ENCODE measurements at regions not wholly inside any gene's neighbourhood (a gene's known extent, or its start where the extent isn't known, plus 50 kb on each side); places are given as distances from the start of the nearest gene placed in this dataset.

DNA sequence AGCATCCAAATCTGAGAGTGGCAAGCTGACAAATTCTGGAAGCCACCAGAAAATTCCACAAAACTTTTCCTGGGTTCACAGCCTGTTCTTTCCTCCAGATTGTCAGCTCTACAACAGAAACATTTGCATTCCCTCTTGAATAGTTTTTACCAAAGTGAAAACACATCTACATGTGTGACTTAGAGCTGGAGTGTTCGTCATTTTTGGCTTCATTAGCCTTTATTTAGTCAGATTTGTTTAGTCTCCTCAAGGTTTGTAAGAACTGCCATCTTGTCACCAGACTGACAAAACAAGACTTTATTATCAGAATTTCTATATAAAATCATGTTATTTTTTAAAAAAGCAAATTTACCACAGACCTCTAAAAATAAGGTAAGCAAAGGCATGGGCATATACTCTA, 347.3 kb downstream of the TRIM36 start:
- DNase-seq (ENCODE audit: extremely low read depth, insufficient read length), result no peak
- TF ChIP-seq, protein P1, sequence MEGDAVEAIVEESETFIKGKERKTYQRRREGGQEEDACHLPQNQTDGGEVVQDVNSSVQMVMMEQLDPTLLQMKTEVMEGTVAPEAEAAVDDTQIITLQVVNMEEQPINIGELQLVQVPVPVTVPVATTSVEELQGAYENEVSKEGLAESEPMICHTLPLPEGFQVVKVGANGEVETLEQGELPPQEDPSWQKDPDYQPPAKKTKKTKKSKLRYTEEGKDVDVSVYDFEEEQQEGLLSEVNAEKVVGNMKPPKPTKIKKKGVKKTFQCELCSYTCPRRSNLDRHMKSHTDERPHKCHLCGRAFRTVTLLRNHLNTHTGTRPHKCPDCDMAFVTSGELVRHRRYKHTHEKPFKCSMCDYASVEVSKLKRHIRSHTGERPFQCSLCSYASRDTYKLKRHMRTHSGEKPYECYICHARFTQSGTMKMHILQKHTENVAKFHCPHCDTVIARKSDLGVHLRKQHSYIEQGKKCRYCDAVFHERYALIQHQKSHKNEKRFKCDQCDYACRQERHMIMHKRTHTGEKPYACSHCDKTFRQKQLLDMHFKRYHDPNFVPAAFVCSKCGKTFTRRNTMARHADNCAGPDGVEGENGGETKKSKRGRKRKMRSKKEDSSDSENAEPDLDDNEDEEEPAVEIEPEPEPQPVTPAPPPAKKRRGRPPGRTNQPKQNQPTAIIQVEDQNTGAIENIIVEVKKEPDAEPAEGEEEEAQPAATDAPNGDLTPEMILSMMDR (IDR thresholded peaks at IDR 0.05; ENCODE audit: insufficient read depth, low read length, poor library complexity, severe bottlenecking), result no peak
- H3K4me3 ChIP-seq (replicated peaks; ENCODE audit: low read depth, low read length), result no peak overlapping the region

GRCh38 chr5:114790403-114790792, 379.3 kb downstream of the TRIM36 start:
- TF ChIP-seq, protein P1 (IDR thresholded peaks at IDR 0.05; ENCODE audit: insufficient read depth, low read length, poor library complexity, severe bottlenecking), result no peak
- no peaks in the 10 kb centered on the region for H3K27me3 ChIP-seq (replicated peaks; ENCODE audit: control insufficient read depth, insufficient read depth, low read length)
- H3K36me3 ChIP-seq (ENCODE audit: control insufficient read depth, insufficient read depth, low read length), result no peaks in the 10 kb centered on the region

More for the DNA sequence above, 347.3 kb downstream of the TRIM36 start:
- H3K36me3 ChIP-seq (ENCODE audit: control insufficient read depth, insufficient read depth, low read length), result no peaks in the 10 kb centered on the region
- no peaks in the 10 kb centered on the region for H3K27me3 ChIP-seq (replicated peaks; ENCODE audit: control insufficient read depth, insufficient read depth, low read length)

DNA sequence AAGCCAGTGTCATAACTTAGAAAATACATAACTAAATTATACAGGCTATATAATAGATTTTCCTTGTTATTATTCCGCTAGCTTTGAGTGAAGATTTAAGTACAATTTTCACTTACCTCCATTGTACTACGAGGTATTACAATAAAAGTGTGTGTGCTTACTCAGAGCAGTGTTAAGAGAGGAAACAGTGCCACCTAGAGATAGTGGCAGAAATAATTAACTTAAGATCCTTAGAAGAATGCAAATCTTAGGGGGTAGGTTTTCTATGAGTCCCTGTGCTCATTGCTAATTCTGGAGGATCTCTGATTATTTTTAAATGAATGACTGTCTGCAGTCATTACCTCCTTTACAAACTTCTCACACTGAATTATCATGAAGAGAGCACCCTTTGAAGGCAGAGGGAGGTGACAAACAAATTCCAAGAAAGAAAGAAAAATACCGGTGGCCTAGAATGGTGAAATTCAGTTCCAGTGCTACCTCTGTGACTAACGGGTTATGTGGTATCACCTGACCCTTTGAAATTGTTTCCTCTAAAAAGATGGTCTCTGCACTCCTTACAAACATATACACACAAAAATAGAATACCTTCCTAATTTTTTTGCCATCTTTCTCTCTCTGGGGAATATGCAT, 379.8 kb downstream of the TRIM36 start:
- Histone ChIP-seq H3K27me3 (replicated peaks; ENCODE audit: control insufficient read depth, insufficient read depth, low read length) (no peaks in the 10 kb centered on the region), H3K4me3 (replicated peaks; ENCODE audit: low read depth, low read length) (no peak overlapping the region), H3K36me3 (ENCODE audit: control insufficient read depth, insufficient read depth, low read length) (no peaks in the 10 kb centered on the region)
- no peak for DNase-seq (ENCODE audit: extremely low read depth, insufficient read length)
- TF ChIP-seq, protein P1 (IDR thresholded peaks at IDR 0.05; ENCODE audit: insufficient read depth, low read length, poor library complexity, severe bottlenecking), result peak; percentile 45

More at GRCh38 chr5:114790403-114790792, 379.3 kb downstream of the TRIM36 start:
- DNase-seq (ENCODE audit: extremely low read depth, insufficient read length), result no peak
- H3K4me3 ChIP-seq (replicated peaks; ENCODE audit: low read depth, low read length), result no peak overlapping the region

DNA sequence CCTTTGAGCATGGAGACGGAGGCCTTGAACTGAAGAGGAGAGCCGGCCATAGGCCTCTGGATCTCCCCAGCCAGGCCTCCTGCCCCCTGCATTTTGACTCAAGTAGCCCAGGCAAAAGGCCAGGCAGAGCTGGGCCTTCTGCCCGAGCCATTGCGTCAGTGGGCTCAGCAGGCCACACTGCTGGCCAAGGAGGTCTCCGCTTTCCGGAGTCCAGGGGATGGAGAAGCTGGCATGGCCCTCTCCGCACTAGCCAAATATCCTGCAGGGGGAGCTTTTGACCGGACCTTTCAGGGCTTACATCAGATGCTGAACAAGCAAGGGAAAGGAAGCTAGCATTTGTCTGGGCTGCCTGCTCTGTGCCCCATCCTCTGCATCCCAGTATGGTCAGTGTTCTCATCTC, 386.8 kb downstream of the TRIM36 start:
- no peaks in the 10 kb centered on the region for H3K36me3 ChIP-seq (ENCODE audit: control insufficient read depth, insufficient read depth, low read length)
- H3K4me3 ChIP-seq (replicated peaks; ENCODE audit: low read depth, low read length), result no peak overlapping the region
- DNase-seq (ENCODE audit: extremely low read depth, insufficient read length), result no peak
- no peaks in the 10 kb centered on the region for H3K27me3 ChIP-seq (replicated peaks; ENCODE audit: control insufficient read depth, insufficient read depth, low read length)
- TF ChIP-seq, protein P1 (IDR thresholded peaks at IDR 0.05; ENCODE audit: insufficient read depth, low read length, poor library complexity, severe bottlenecking), result peak; percentile 13

DNA sequence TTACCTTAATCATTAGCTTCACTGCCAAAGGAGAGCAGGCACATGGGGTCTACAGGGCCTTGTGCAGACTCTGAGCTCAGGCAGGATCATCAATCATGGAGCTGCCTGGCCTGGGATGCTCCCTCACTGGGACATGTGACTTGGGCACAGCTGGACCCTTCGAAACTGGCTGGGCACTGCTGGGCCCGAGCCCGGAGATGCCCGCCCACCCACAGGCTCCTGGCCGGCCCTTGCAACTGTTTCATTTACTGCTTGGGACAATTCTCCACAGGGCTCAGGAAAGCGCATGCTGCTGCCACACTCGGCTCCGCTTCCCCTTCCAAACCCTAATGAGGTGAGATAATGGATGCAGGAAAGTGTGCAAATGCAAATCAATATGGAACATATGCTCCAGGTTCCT, 387.5 kb downstream of the TRIM36 start:
- Histone ChIP-seq H3K4me3 (replicated peaks; ENCODE audit: low read depth, low read length) (no peak overlapping the region), H3K27me3 (replicated peaks; ENCODE audit: control insufficient read depth, insufficient read depth, low read length) (no peaks in the 10 kb centered on the region), H3K36me3 (ENCODE audit: control insufficient read depth, insufficient read depth, low read length) (no peaks in the 10 kb centered on the region)
- DNase-seq (ENCODE audit: extremely low read depth, insufficient read length), result no peak
- TF ChIP-seq, protein P1 (IDR thresholded peaks at IDR 0.05; ENCODE audit: insufficient read depth, low read length, poor library complexity, severe bottlenecking), result no peak

DNA sequence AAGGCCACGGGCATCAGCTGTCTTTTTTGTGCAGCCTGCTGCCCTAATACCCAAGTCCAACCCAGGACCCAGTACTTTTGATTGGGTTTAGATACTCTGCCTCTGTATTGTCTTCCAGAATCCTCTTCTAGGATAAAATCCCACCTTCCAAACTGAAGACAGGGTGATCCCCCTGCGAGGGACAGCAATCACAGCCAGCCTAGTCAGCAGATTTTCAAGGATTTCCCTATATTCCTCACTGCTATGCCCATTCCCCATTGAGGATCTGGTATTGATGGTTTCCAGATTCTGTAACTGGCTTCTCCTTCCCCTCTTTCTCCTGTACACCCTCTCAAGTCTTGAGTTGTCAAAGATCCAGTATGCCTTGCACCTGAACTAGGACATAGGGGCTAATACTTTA, 389.4 kb downstream of the TRIM36 start:
- no peak for DNase-seq (ENCODE audit: extremely low read depth, insufficient read length)
- no peaks in the 10 kb centered on the region for H3K36me3 ChIP-seq (ENCODE audit: control insufficient read depth, insufficient read depth, low read length)
- H3K27me3 ChIP-seq (replicated peaks; ENCODE audit: control insufficient read depth, insufficient read depth, low read length), result no peaks in the 10 kb centered on the region
- TF ChIP-seq, protein P1 (IDR thresholded peaks at IDR 0.05; ENCODE audit: insufficient read depth, low read length, poor library complexity, severe bottlenecking), result no peak
- no peak overlapping the region for H3K4me3 ChIP-seq (replicated peaks; ENCODE audit: low read depth, low read length)
